EH (cell line): ENCODE measurements at regions not wholly inside any gene's neighbourhood (a gene's known extent, or its start where the extent isn't known, plus 50 kb on each side); places are given as distances from the start of the nearest gene placed in this dataset.

Experiments
- DNase-seq: peaks from one replicate; pipeline ENCODE4 v3.0.0-alpha.2; 2015; ENCODE audit warnings: low read depth

- DNase-seq, result no peak
These were observed 102.9 kb upstream of the TOX3 start for GRCh38 chr16:52649870-52650269.

GRCh38 chr16:52647588-52647987 is 100.6 kb upstream of the TOX3 start:
- no peak for DNase-seq

- no peak for DNase-seq
These were observed 96.1 kb upstream of the TOX3 start for GRCh38 chr16:52643006-52643405.

- no peak for DNase-seq
These were observed 87.6 kb upstream of the TOX3 start for GRCh38 chr16:52634528-52634927.

GRCh38 chr16:52634104-52634503 is 87.2 kb upstream of the TOX3 start:
- no peak for DNase-seq

GRCh38 chr16:52633230-52633629 is 86.3 kb upstream of the TOX3 start:
- DNase-seq, result no peak

- no peak for DNase-seq
These were observed 84.8 kb upstream of the TOX3 start for GRCh38 chr16:52631711-52632110.

- no peak for DNase-seq
These were observed 83.8 kb upstream of the TOX3 start for GRCh38 chr16:52630711-52631110.

- DNase-seq, result no peak
These were observed 82.4 kb upstream of the TOX3 start for GRCh38 chr16:52629296-52629695.

GRCh38 chr16:52624891-52625290 is 77.9 kb upstream of the TOX3 start:
- no peak for DNase-seq

GRCh38 chr16:52621651-52622050 is 74.7 kb upstream of the TOX3 start:
- no peak for DNase-seq

GRCh38 chr16:52618753-52619497 is 72.0 kb upstream of the TOX3 start:
- no peak for DNase-seq

- DNase-seq, result no peak
These were observed 70.6 kb upstream of the TOX3 start for GRCh38 chr16:52617591-52617990.

- no peak for DNase-seq
These were observed 66.6 kb upstream of the TOX3 start for GRCh38 chr16:52613508-52613907.

- no peak for DNase-seq
These were observed 65.1 kb upstream of the TOX3 start for GRCh38 chr16:52611817-52612673.

- DNase-seq, result no peak
These were observed 56.1 kb upstream of the TOX3 start for GRCh38 chr16:52603015-52603414.

GRCh38 chr16:52597772-52598483 is 51.0 kb upstream of the TOX3 start:
- DNase-seq, result no peak

- no peak for DNase-seq
These were observed 50.3 kb upstream of the TOX3 start for GRCh38 chr16:52597073-52597771.
